Naive B cell (primary cell): ENCODE measurements at regions not wholly inside any gene's neighbourhood (a gene's known extent, or its start where the extent isn't known, plus 50 kb on each side); places are given as distances from the start of the nearest gene placed in this dataset.

Experiments
- ATAC-seq, 2 donors: fragments of 150-1000 bp; cut with Tn5 transposase; 2 replicates each; pipeline ENCODE4 v1.10.0; 2021; ENCODE audit warnings: low read depth in 2 of 2, mild to moderate bottlenecking in 2 of 2, moderate library complexity in 2 of 2
- DNase-seq: peaks from one replicate; pipeline ENCODE4 v3.0.0; 2022
- H3K27ac Mint-ChIP-seq, 6 donors: one replicate each; pipeline ENCODE4 v1.8.0; 2020 to 2022; ENCODE audit warnings: mild to moderate bottlenecking in 6 of 6, mixed read lengths in 6 of 6, moderate library complexity in 5 of 6, inconsistent platforms in 2 of 6
- H3K27me3 Mint-ChIP-seq, 3 donors: one replicate each; pipeline ENCODE4 v1.8.0; 2021 to 2022; ENCODE audit warnings: mixed read lengths in 3 of 3, mild to moderate bottlenecking in 1 of 3
- H3K36me3 Mint-ChIP-seq, 2 donors: one replicate each; pipeline ENCODE4 v1.8.0; 2020 to 2022; ENCODE audit warnings: mixed read lengths in 2 of 2, inconsistent platforms in 1 of 2, mild to moderate bottlenecking in 1 of 2
- H3K4me1 Mint-ChIP-seq, 3 donors: one replicate each; pipeline ENCODE4 v1.8.0; 2020 to 2022; ENCODE audit warnings: mixed read lengths in 3 of 3, inconsistent platforms in 1 of 3, mild to moderate bottlenecking in 1 of 3, moderate library complexity in 1 of 3
- H3K4me3 Mint-ChIP-seq, 8 donors: one replicate each; pipeline ENCODE4 v1.8.0; 2020 to 2022; ENCODE audit warnings: mild to moderate bottlenecking in 8 of 8, mixed read lengths in 8 of 8, moderate library complexity in 8 of 8, inconsistent platforms in 2 of 8
- H3K9me3 Mint-ChIP-seq, 7 donors: one replicate each; pipeline ENCODE4 v1.8.0; 2020 to 2022; ENCODE audit warnings: mixed read lengths in 7 of 7, mild to moderate bottlenecking in 5 of 7, inconsistent platforms in 2 of 7, moderate library complexity in 1 of 7

- Mint-ChIP-seq H3K9me3 (peaks cover 2 to 9% (median 3%) of the 10 kb centered on the region in 7 donors), H3K4me3 (no peak overlapping the region), H3K4me1 (peaks cover 0 to 5% (median 2%) of the 10 kb centered on the region in 3 donors), H3K27ac (no peak overlapping the region), H3K36me3 (peaks cover 4 to 7% of the 10 kb centered on the region in 2 donors), H3K27me3 (peaks cover 65 to 67% (median 65%) of the 10 kb centered on the region in 3 donors)
- ATAC-seq (no peak), DNase-seq (no peak)
Observed at GRCh38 chr6:166004876-166005275, 162.8 kb downstream of the TBXT start.

GRCh38 chr6:166004471-166004870 is 163.2 kb downstream of the TBXT start:
- ATAC-seq (no peak), DNase-seq (no peak)
- Mint-ChIP-seq H3K9me3 (peaks cover 2 to 9% (median 3%) of the 10 kb centered on the region in 7 donors), H3K4me3 (no peak overlapping the region), H3K4me1 (peaks cover 0 to 5% (median 2%) of the 10 kb centered on the region in 3 donors), H3K36me3 (peaks cover 4 to 7% of the 10 kb centered on the region in 2 donors), H3K27ac (no peak overlapping the region), H3K27me3 (peaks cover 61 to 63% (median 61%) of the 10 kb centered on the region in 3 donors)

DNA sequence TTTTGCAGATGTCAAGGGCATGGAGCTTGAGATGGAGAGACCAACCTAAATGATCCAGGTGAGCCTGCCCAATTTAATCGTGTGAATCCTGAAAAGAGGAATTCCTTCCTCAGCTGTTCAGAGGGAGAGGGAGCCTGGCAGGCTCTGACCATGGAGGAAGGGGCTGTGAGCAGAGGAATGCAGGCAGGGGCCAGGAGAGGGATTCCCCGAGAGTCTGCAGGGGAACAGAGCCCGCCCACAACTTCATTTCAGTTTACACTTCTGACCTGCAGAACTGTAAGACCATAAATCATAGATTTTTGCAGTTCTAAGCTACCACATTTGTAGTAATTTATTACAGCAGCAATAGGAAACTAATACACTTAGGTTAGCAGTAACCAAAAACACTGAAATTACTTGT is 164.1 kb downstream of the TBXT start:
- peaks cover 4 to 13% of the 10 kb centered on the region in 2 donors for H3K36me3 Mint-ChIP-seq
- no peak for DNase-seq
- H3K27me3 Mint-ChIP-seq, result peaks cover 60 to 62% (median 61%) of the 10 kb centered on the region in 3 donors
- ATAC-seq, result no peak
- H3K27ac Mint-ChIP-seq, result no peak overlapping the region
- H3K9me3 Mint-ChIP-seq, result peaks cover 0 to 9% (median 3%) of the 10 kb centered on the region in 7 donors
- H3K4me3 Mint-ChIP-seq, result no peak overlapping the region
- H3K4me1 Mint-ChIP-seq, result peaks cover 0 to 5% (median 2%) of the 10 kb centered on the region in 3 donors

- Mint-ChIP-seq H3K4me1 (no peaks in the 10 kb centered on the region), H3K9me3 (peaks cover 0 to 9% (median 2%) of the 10 kb centered on the region in 7 donors), H3K36me3 (peaks cover 0 to 6% of the 10 kb centered on the region in 2 donors), H3K27ac (no peak overlapping the region), H3K27me3 (peaks cover 40 to 62% (median 43%) of the 10 kb centered on the region in 3 donors), H3K4me3 (no peak overlapping the region)
- no peak for DNase-seq
- no peak for ATAC-seq
Observed at GRCh38 chr6:166001359-166001758, 166.3 kb downstream of the TBXT start.

DNA sequence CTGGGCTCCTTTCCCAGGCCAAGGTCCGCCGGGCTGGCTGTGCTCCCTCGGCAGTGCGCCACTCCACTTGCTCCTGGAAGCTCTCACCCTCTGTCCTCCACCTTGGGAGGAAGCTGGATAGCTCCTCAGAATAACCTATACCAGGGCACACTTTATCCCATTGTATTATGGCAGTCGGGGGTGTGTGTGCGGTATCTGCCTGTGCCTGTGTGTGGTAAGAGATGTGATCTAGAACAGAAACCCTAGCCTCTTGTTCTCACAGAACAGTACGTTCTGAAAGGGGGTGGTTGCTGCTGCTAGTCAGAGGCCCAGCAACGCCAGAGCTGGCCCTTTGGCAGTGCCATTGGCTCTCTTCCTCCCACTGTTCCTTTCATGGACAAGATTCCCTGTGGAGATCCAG is 168.4 kb downstream of the TBXT start:
- Mint-ChIP-seq H3K4me1 (no peaks in the 10 kb centered on the region), H3K9me3 (peaks cover 0 to 9% (median 0%) of the 10 kb centered on the region in 7 donors), H3K27me3 (peaks cover 33 to 68% (median 44%) of the 10 kb centered on the region in 3 donors), H3K27ac (peak overlapping the region in 1 of 6 donors; percentile 57), H3K4me3 (no peak overlapping the region), H3K36me3 (peaks cover 0 to 6% of the 10 kb centered on the region in 2 donors)
- ATAC-seq, result no peak
- no peak for DNase-seq

DNA sequence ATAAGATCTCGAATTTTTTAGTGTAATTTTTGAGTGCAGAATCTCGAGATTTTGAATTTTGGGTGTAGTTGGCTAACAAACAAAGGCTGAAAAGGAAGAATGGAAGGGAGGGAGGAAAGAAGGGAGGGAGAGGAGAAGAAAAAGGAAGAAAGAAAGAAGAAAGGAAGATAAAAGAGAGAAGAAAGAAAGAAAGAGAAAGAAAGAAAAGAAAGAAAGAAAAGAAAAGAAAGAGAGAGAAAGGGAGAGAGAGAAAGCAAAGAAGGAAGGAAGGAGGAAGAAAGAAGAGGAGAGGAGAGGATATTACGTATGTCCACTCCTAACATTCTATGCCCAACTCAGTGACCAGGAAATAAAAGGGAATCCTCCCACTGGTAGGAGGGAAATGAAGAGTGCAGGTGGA is 169.6 kb downstream of the TBXT start:
- Mint-ChIP-seq H3K36me3 (peaks cover 0 to 6% of the 10 kb centered on the region in 2 donors), H3K27ac (peak overlapping the region in 1 of 6 donors; percentile 82), H3K4me3 (no peak overlapping the region), H3K4me1 (no peaks in the 10 kb centered on the region), H3K27me3 (peaks cover 21 to 57% (median 32%) of the 10 kb centered on the region in 3 donors), H3K9me3 (peaks cover 0 to 5% (median 0%) of the 10 kb centered on the region in 7 donors)
- no peak for ATAC-seq
- DNase-seq, result no peak

DNA sequence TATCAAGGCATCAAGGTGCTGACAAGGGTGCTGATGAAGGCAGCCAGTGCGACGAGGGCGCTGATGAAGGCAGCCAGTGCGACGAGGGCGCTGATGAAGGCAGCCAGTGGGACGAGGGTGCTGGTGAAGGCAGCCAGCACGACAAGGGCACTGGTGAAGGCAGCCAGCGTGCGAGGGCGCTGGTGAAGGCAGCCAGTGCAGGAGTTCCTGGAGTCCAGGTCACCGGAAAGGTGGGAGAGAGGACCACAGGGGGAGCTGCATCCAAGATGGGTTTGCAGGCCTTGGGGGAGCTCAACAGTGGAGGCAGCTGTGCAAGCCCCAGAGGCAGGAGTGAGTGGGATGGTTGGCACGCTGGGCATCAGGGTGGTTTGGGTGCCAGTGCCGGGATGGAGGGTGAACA is 176.3 kb downstream of the TBXT start:
- Mint-ChIP-seq H3K9me3 (peaks cover 0 to 8% (median 0%) of the 10 kb centered on the region in 7 donors), H3K4me3 (no peak overlapping the region), H3K4me1 (peaks cover 11 to 12% (median 11%) of the 10 kb centered on the region in 3 donors), H3K27ac (no peak overlapping the region), H3K36me3 (peaks cover 0 to 20% of the 10 kb centered on the region in 2 donors), H3K27me3 (peaks cover 41 to 67% (median 62%) of the 10 kb centered on the region in 3 donors)
- DNase-seq, result no peak
- no peak for ATAC-seq

DNA sequence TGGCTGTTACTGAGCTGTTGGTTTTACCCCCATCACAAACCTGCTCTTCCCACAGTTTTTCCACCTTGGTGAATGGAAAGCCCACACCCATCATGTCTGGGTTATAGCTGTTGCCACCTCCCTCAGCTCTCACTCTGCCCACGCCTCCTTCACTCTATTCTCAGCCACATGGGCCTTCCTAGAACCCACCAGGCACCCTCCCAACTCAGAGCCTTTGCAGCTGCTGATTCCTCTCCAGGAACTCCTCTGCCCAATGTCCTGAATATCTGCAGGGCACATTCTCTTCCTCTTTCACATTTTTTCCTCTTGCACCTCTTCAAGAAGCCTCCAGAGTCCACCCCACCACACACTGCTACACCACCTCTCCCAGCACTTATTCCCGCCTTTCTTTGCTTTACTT is 177.4 kb downstream of the TBXT start:
- ATAC-seq (no peak), DNase-seq (no peak)
- Mint-ChIP-seq H3K4me3 (no peak overlapping the region), H3K36me3 (peaks cover 0 to 20% of the 10 kb centered on the region in 2 donors), H3K9me3 (peaks cover 0 to 8% (median 0%) of the 10 kb centered on the region in 7 donors), H3K27me3 (peaks cover 43 to 72% (median 65%) of the 10 kb centered on the region in 3 donors), H3K27ac (no peak overlapping the region), H3K4me1 (peaks cover 11 to 13% (median 12%) of the 10 kb centered on the region in 3 donors)

- peaks cover 11 to 13% (median 12%) of the 10 kb centered on the region in 3 donors for H3K4me1 Mint-ChIP-seq
- no peak for DNase-seq
- H3K27me3 Mint-ChIP-seq, result peaks cover 42 to 70% (median 60%) of the 10 kb centered on the region in 3 donors
- no peak for ATAC-seq
- peaks cover 0 to 20% of the 10 kb centered on the region in 2 donors for H3K36me3 Mint-ChIP-seq
- peaks cover 0 to 8% (median 0%) of the 10 kb centered on the region in 7 donors for H3K9me3 Mint-ChIP-seq
- no peak overlapping the region for H3K27ac Mint-ChIP-seq
- no peak overlapping the region for H3K4me3 Mint-ChIP-seq
Observed at GRCh38 chr6:165988757-165989456, 178.7 kb downstream of the TBXT start.

DNA sequence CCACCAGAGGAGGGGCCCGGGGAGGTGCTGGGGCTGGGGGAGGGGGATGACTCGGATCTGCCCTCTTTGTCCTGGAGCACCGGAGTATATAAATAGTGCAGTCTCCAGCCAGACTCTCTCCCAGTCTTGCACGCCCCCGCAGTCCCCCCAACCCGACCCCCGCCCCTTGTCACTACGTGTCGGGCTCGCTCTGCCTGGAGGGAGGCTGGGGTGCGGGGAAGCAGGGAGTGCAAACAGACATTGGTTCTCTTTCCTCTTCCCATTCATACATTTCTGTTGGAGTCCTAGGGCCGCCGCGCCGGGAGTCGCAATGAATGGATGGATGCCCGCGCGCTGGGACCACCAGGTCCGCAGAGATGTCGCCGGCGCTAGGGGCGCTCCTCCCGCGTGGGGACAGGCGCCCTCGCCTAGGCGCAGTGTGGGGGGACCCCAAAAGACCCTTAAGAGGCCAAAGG is 179.3 kb downstream of the TBXT start:
- ATAC-seq (no peak), DNase-seq (no peak)
- Mint-ChIP-seq H3K4me1 (peaks cover 11 to 13% (median 12%) of the 10 kb centered on the region in 3 donors), H3K4me3 (peak overlapping the region in 1 of 8 donors; percentile 56), H3K27me3 (peaks cover 47 to 73% (median 60%) of the 10 kb centered on the region in 3 donors), H3K36me3 (peaks cover 0 to 20% of the 10 kb centered on the region in 2 donors), H3K27ac (no peak overlapping the region), H3K9me3 (peaks cover 0 to 8% (median 0%) of the 10 kb centered on the region in 7 donors)

DNA sequence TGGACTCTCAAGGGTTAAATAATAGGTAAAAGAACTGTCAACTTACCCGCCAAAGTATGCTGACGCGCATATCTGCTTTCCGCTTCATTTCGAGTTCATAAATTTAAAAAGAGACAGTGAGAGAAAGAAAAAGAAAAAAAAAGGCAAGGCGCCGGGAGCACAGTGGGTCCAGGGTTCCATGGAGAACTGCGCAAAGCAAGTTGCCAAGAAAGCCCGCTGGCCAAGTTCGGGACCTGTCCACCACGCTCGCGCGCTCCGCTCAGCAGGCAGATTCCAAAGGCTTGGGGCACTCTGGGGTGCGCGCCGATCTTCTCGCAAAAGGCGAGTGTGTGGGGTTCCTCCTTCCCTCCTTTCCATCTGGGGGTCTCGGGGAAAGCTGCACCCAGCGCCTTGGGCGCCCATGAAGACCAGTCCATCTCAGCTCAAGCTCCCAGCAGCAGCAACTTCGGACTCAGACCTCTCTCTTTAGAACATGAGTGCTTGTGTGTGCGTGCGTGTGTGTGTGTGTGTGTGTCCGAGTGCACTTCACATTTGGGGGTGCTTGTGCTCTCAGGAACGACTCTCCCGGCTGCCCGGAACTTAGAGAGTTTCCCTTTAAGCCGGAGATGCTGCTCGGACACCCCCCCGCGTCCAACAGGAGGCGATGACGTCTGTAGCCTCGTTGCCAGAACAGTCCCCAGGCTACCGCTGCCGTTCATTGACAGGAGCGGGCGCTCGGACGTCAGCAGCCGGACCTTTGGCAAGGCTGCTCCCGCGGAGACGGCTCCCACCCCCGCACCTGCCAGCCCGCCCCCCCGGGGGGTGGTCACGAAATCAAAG is 180.0 kb downstream of the TBXT start:
- peaks cover 53 to 79% (median 60%) of the 10 kb centered on the region in 3 donors for H3K27me3 Mint-ChIP-seq
- no peak for DNase-seq
- H3K4me1 Mint-ChIP-seq, result peaks cover 11 to 13% (median 12%) of the 10 kb centered on the region in 3 donors
- H3K9me3 Mint-ChIP-seq, result peaks cover 0 to 8% (median 2%) of the 10 kb centered on the region in 7 donors
- ATAC-seq, result no peak
- H3K4me3 Mint-ChIP-seq, result peak overlapping the region in 2 of 8 donors; percentile 22 to 25
- H3K36me3 Mint-ChIP-seq, result peaks cover 0 to 20% of the 10 kb centered on the region in 2 donors
- peak overlapping the region in 1 of 6 donors; percentile 54 for H3K27ac Mint-ChIP-seq

DNA sequence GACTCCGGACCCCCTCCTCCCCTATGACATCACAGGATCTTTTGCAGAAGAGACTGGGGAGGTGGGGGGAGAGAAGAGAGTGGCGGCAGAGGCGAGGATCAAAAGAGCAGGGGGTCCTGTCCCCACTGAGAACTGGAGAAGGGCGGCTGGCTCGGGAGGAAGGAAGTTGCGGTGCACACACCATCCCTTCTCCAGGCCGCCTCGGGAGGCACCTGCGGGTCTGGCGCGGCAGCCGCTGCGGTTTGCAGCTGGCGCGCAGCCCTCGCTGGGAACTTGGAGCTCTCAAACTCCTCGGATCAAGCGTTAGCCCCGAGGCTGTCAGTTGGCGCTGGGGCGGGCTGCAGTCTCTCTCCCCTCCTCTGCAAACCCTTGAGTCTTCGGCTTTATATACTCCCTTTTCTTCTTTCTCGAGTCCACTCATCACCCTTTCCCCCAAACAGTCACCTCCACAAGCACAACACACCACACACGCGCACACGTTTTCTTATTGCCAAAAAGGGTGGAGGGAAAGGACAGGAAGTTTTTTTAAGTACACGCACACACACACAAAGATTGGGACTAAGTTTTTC is 180.7 kb downstream of the TBXT start:
- no peak overlapping the region for H3K27ac Mint-ChIP-seq
- ATAC-seq, result no peak
- peaks cover 11 to 13% (median 12%) of the 10 kb centered on the region in 3 donors for H3K4me1 Mint-ChIP-seq
- peaks cover 0 to 8% (median 2%) of the 10 kb centered on the region in 7 donors for H3K9me3 Mint-ChIP-seq
- H3K4me3 Mint-ChIP-seq, result peak overlapping the region in 3 of 8 donors; percentile 22 to 51 (median 25)
- no peak for DNase-seq
- peaks cover 0 to 20% of the 10 kb centered on the region in 2 donors for H3K36me3 Mint-ChIP-seq
- H3K27me3 Mint-ChIP-seq, result peaks cover 51 to 80% (median 63%) of the 10 kb centered on the region in 3 donors
